ENCODE measurements at regions not wholly inside any gene's neighbourhood (a gene's known extent, or its start where the extent isn't known, plus 50 kb on each side); places are given as distances from the start of the nearest gene placed in this dataset.
A peak's percentile ranks its signal among the peaks of the same experiment; 100 is the strongest.

DNA sequence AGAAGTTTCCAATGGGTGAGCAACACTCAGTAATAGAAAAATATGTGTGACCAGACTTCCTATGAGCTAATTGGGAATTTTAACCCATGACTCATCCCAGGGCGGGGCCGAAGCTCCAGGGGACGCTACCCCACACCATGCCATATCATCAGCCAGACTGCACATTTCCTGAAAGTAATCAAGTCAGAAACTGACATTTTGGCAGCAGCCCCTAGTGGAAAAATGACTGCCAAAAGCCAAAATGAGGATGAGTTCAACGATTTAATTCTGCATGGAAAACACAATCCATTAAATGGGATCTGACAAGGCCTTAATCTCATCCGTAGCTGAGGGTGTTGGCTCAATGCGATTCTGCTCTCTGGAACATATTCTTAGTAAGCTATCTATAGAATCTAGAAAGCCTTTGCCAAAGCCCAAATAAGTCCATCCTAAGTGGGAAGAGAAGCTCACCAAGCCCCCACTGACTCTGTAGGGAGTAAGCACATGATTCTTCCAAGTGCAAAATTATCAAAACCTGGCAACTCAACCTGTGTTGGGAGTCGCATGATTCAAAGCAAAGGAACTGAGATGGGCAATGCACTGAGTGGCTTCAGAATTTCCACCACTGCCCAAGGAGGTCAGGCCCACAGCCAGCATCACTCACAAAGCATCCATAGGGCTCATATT is 93.1 kb upstream of the PDE1C start:
- H3K4me1 ChIP-seq (ENCODE audit: insufficient read depth, low read length): peaks cover 51% of the 10 kb centered on the region
- no peaks in the 10 kb centered on the region for H3K9me2 ChIP-seq (replicated peaks; ENCODE audit: low read length)
- ATAC-seq (peak; percentile 76), DNase-seq (peak; percentile 94)
- H3K79me2 ChIP-seq (ENCODE audit: low read length): no peaks in the 10 kb centered on the region
- POLR2A ChIA-PET (ENCODE audit: unreplicated experiment): interaction anchor here (0.5 to 1.0 kb wide), 2 partner anchors 85 to 225 kb away, joined by 3 to 4 read pairs; no protein-coding TSS in a partner anchor
- H3K27ac ChIP-seq (ENCODE audit: low read length): peak overlapping the region; percentile 87
- intact Hi-C loops (cut with micrococcal nuclease): loop anchor here (2.0 to 5.0 kb wide), 4 partner anchors 46 to 262 kb away; no protein-coding TSS in a partner anchor
- H4K20me1 ChIP-seq (ENCODE audit: low read length): no peaks in the 10 kb centered on the region
- no peaks in the 10 kb centered on the region for H3F3A ChIP-seq (ENCODE audit: low read length, unreplicated experiment)
- H3K4me2 ChIP-seq (ENCODE audit: low read length): peak overlapping the region; percentile 33
- H3K27me3 ChIP-seq (ENCODE audit: low read length): no peaks in the 10 kb centered on the region
- H2AFZ ChIP-seq (ENCODE audit: low read length): 0 out of 2 replicates have a peak overlapping the region, but pooled peaks have one; percentile 5
- H3K9me3 ChIP-seq (ENCODE audit: low read length): no peaks in the 10 kb centered on the region
- TSS peak; percentile 97 for BruUV-seq (replicated peaks)
- peak overlapping the region; percentile 17; the same call in 1 of the 2 replicates for H3K9ac ChIP-seq (ENCODE audit: low read length)
- CTCF ChIA-PET: interaction anchor here (0.6 to 2.8 kb wide), 5 partner anchors 12 to 419 kb away, joined by 3 to 8 read pairs (median 4); no protein-coding TSS in a partner anchor
- no peak overlapping the region for H3K4me3 ChIP-seq (ENCODE audit: low read length)
- no peaks in the 10 kb centered on the region for H3K36me3 ChIP-seq (ENCODE audit: low read depth, low read length)
- TF ChIP-seq EZH2 (IDR thresholded peaks at IDR 0.05; ENCODE audit: low read length, unreplicated experiment) (no peak), EZH2phosphoT487 (IDR thresholded peaks at IDR 0.05; ENCODE audit: borderline replicate concordance, low read length) (no peak)
- TF ChIP-seq, protein P1, sequence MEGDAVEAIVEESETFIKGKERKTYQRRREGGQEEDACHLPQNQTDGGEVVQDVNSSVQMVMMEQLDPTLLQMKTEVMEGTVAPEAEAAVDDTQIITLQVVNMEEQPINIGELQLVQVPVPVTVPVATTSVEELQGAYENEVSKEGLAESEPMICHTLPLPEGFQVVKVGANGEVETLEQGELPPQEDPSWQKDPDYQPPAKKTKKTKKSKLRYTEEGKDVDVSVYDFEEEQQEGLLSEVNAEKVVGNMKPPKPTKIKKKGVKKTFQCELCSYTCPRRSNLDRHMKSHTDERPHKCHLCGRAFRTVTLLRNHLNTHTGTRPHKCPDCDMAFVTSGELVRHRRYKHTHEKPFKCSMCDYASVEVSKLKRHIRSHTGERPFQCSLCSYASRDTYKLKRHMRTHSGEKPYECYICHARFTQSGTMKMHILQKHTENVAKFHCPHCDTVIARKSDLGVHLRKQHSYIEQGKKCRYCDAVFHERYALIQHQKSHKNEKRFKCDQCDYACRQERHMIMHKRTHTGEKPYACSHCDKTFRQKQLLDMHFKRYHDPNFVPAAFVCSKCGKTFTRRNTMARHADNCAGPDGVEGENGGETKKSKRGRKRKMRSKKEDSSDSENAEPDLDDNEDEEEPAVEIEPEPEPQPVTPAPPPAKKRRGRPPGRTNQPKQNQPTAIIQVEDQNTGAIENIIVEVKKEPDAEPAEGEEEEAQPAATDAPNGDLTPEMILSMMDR (conservative IDR thresholded peaks at IDR 0.05; ENCODE audit: low read depth, low read length): peak; percentile 24; the same call in 1 of the 2 replicates

- Histone ChIP-seq H3K36me3 (ENCODE audit: low read depth, low read length) (no peaks in the 10 kb centered on the region), H3K79me2 (ENCODE audit: low read length) (no peaks in the 10 kb centered on the region), H3K4me1 (ENCODE audit: insufficient read depth, low read length) (peaks cover 60% of the 10 kb centered on the region), H4K20me1 (ENCODE audit: low read length) (no peaks in the 10 kb centered on the region), H3K27ac (ENCODE audit: low read length) (no peak overlapping the region), H3K4me3 (ENCODE audit: low read length) (no peak overlapping the region), H3K9me3 (ENCODE audit: low read length) (no peaks in the 10 kb centered on the region), H3F3A (ENCODE audit: low read length, unreplicated experiment) (no peaks in the 10 kb centered on the region), H3K4me2 (ENCODE audit: low read length) (no peak overlapping the region), H3K9me2 (replicated peaks; ENCODE audit: low read length) (no peaks in the 10 kb centered on the region), H3K9ac (ENCODE audit: low read length) (no peak overlapping the region), H2AFZ (ENCODE audit: low read length) (no peak overlapping the region), H3K27me3 (ENCODE audit: low read length) (no peaks in the 10 kb centered on the region)
- CTCF ChIA-PET: interaction anchor here (2.8 kb wide), 1 partner anchor 223 kb away, joined by 8 read pairs; no protein-coding TSS in a partner anchor
- POLR2A ChIA-PET (ENCODE audit: unreplicated experiment): interaction anchor here (0.7 kb wide), 1 partner anchor 42 kb away, joined by 5 read pairs; no protein-coding TSS in a partner anchor
- no peak for TF ChIP-seq EZH2phosphoT487 (IDR thresholded peaks at IDR 0.05; ENCODE audit: borderline replicate concordance, low read length)
- TF ChIP-seq EZH2 (IDR thresholded peaks at IDR 0.05; ENCODE audit: low read length, unreplicated experiment): no peak
- TF ChIP-seq, protein P1 (conservative IDR thresholded peaks at IDR 0.05; ENCODE audit: low read depth, low read length): no peak
- no TSS peak for BruUV-seq (replicated peaks)
- DNase-seq: peak; percentile 41
- ATAC-seq: no peak
- intact Hi-C loops (cut with micrococcal nuclease): loop anchor here (2.0 to 5.0 kb wide), 4 partner anchors 45 to 261 kb away; no protein-coding TSS in a partner anchor
Observed at GRCh38 chr7:32161708-32162107, 91.5 kb upstream of the PDE1C start.

Data from PC-3 (cell line).